ENCODE measurements at regions not wholly inside any gene's neighbourhood (a gene's known extent, or its start where the extent isn't known, plus 50 kb on each side); places are given as distances from the start of the nearest gene placed in this dataset.

- H3K4me3 Mint-ChIP-seq (ENCODE audit: unreplicated experiment) = no peak overlapping the region
- no peak for TF ChIP-seq CTCF (IDR thresholded peaks at IDR 0.05; ENCODE audit: unreplicated experiment)
- H3K36me3 Mint-ChIP-seq (ENCODE audit: low read depth, unreplicated experiment) = no peaks in the 10 kb centered on the region
- peaks cover 3% of the 10 kb centered on the region for H3K27me3 Mint-ChIP-seq (ENCODE audit: unreplicated experiment)
- no peak overlapping the region for H3K27ac Mint-ChIP-seq (ENCODE audit: unreplicated experiment)
- no peak for DNase-seq (ENCODE audit: low spot score)
- no peaks in the 10 kb centered on the region for H3K4me1 Mint-ChIP-seq (ENCODE audit: unreplicated experiment)
- no peaks in the 10 kb centered on the region for H3K9me3 Mint-ChIP-seq (ENCODE audit: unreplicated experiment)
Observed at GRCh38 chr2:240368781-240369331, 66.6 kb upstream of the GPC1 start.

GRCh38 chr2:240369335-240369734, 66.1 kb upstream of the GPC1 start:
- Mint-ChIP-seq H3K9me3 (ENCODE audit: unreplicated experiment) (no peaks in the 10 kb centered on the region), H3K27ac (ENCODE audit: unreplicated experiment) (no peak overlapping the region), H3K27me3 (ENCODE audit: unreplicated experiment) (peaks cover 1% of the 10 kb centered on the region), H3K4me3 (ENCODE audit: unreplicated experiment) (no peak overlapping the region), H3K36me3 (ENCODE audit: low read depth, unreplicated experiment) (no peaks in the 10 kb centered on the region), H3K4me1 (ENCODE audit: unreplicated experiment) (no peaks in the 10 kb centered on the region)
- DNase-seq (ENCODE audit: low spot score) = no peak
- no peak for TF ChIP-seq CTCF (IDR thresholded peaks at IDR 0.05; ENCODE audit: unreplicated experiment)

GRCh38 chr2:240369801-240370585, 65.5 kb upstream of the GPC1 start:
- H3K27me3 Mint-ChIP-seq (ENCODE audit: unreplicated experiment) = peaks cover 1% of the 10 kb centered on the region
- DNase-seq (ENCODE audit: low spot score) = no peak
- no peaks in the 10 kb centered on the region for H3K4me1 Mint-ChIP-seq (ENCODE audit: unreplicated experiment)
- H3K9me3 Mint-ChIP-seq (ENCODE audit: unreplicated experiment) = no peaks in the 10 kb centered on the region
- no peak overlapping the region for H3K4me3 Mint-ChIP-seq (ENCODE audit: unreplicated experiment)
- H3K27ac Mint-ChIP-seq (ENCODE audit: unreplicated experiment) = no peak overlapping the region
- no peak for TF ChIP-seq CTCF (IDR thresholded peaks at IDR 0.05; ENCODE audit: unreplicated experiment)
- H3K36me3 Mint-ChIP-seq (ENCODE audit: low read depth, unreplicated experiment) = no peaks in the 10 kb centered on the region

GRCh38 chr2:240371129-240372000, 64.1 kb upstream of the GPC1 start:
- H3K36me3 Mint-ChIP-seq (ENCODE audit: low read depth, unreplicated experiment) = peaks cover 4% of the 10 kb centered on the region
- TF ChIP-seq CTCF (IDR thresholded peaks at IDR 0.05; ENCODE audit: unreplicated experiment) = no peak
- no peak for DNase-seq (ENCODE audit: low spot score)
- H3K27ac Mint-ChIP-seq (ENCODE audit: unreplicated experiment) = no peak overlapping the region
- H3K4me1 Mint-ChIP-seq (ENCODE audit: unreplicated experiment) = no peaks in the 10 kb centered on the region
- no peak overlapping the region for H3K4me3 Mint-ChIP-seq (ENCODE audit: unreplicated experiment)
- no peaks in the 10 kb centered on the region for H3K9me3 Mint-ChIP-seq (ENCODE audit: unreplicated experiment)
- peaks cover 4% of the 10 kb centered on the region for H3K27me3 Mint-ChIP-seq (ENCODE audit: unreplicated experiment)
